Endodermal cell (in vitro differentiated cells): ENCODE measurements at regions not wholly inside any gene's neighbourhood (a gene's known extent, or its start where the extent isn't known, plus 50 kb on each side); places are given as distances from the start of the nearest gene placed in this dataset.
A peak's percentile ranks its signal among the peaks of the same experiment; 100 is the strongest.

Source experiments
- DNase-seq: peaks from one replicate; pipeline ENCODE4 v3.0.0-alpha.2; 2017
- H3K27ac ChIP-seq: 2 replicates; pipeline ENCODE4 v1.5.1; 2013; ENCODE audit warnings: mild to moderate bottlenecking, low read depth, low read length, moderate library complexity
- H3K27me3 ChIP-seq: 2 replicates; pipeline ENCODE4 v1.6.1; 2013; ENCODE audit warnings: mild to moderate bottlenecking, low read length, moderate library complexity; ENCODE audit not compliant: insufficient read depth, control insufficient read depth, poor library complexity, severe bottlenecking
- H3K36me3 ChIP-seq: 2 replicates; pipeline ENCODE4 v1.7.0; 2013; ENCODE audit warnings: mild to moderate bottlenecking, low read length, moderate library complexity; ENCODE audit not compliant: control insufficient read depth, insufficient read depth
- H3K4me1 ChIP-seq: one replicate; pipeline ENCODE4 v1.7.0; 2013; ENCODE audit warnings: low read length; ENCODE audit not compliant: control insufficient read depth, insufficient read depth
- H3K4me3 ChIP-seq: 2 replicates; pipeline ENCODE4 v1.5.1; 2013; ENCODE audit warnings: mild to moderate bottlenecking, low read length, moderate library complexity
- H3K9ac ChIP-seq: 2 replicates; pipeline ENCODE4 v1.6.1; 2013; ENCODE audit warnings: mild to moderate bottlenecking, low read length, moderate library complexity; ENCODE audit not compliant: poor library complexity, severe bottlenecking; ENCODE audit errors: extremely low read depth
- H3K9me3 ChIP-seq: 2 replicates; pipeline ENCODE4 v1.6.1; 2013; ENCODE audit warnings: mild to moderate bottlenecking, low read length, moderate library complexity; ENCODE audit not compliant: control insufficient read depth
- H3K27ac Mint-ChIP-seq: 2 replicates; pipeline ENCODE4 v1.8.0; 2020; ENCODE audit warnings: mixed read lengths
- H3K27me3 Mint-ChIP-seq: 2 replicates; pipeline ENCODE4 v1.8.0; 2021; ENCODE audit warnings: mild to moderate bottlenecking, mixed read lengths; ENCODE audit not compliant: insufficient read depth
- H3K36me3 Mint-ChIP-seq: 2 replicates; pipeline ENCODE4 v1.8.0; 2020; ENCODE audit warnings: low read depth, mixed read lengths
- H3K4me1 Mint-ChIP-seq: 2 replicates; pipeline ENCODE4 v1.8.0; 2020; ENCODE audit warnings: mixed read lengths
- H3K4me3 Mint-ChIP-seq: 2 replicates; pipeline ENCODE4 v1.8.0; 2020; ENCODE audit warnings: mild to moderate bottlenecking, moderate library complexity, mixed read lengths
- H3K9me3 Mint-ChIP-seq: 2 replicates; pipeline ENCODE4 v1.8.0; 2020; ENCODE audit warnings: mild to moderate bottlenecking, mixed read lengths
- CTCF ChIP-seq: fragments of 200-600 bp; sonication (generic); conservative IDR thresholded peaks from 2 replicates; pipeline ENCODE4 v1.5.0; 2021; ENCODE audit warnings: antibody characterized with exemption, mild to moderate bottlenecking
- WGBS, 2 experiments: methylation state at CpG; one replicate each; pipeline versions ENCODE4 v1.1.5 to v1.1.7; 2013; ENCODE audit warnings: missing lambda C conversion rate in 2 of 2, mixed read lengths in 1 of 2; ENCODE audit not compliant: insufficient coverage in 1 of 2, insufficient read length in 1 of 2; 5-methylcytosine and 5-hydroxymethylcytosine counted together

GRCh38 chr2:16411788-16412187 lies 253.8 kb downstream of the CYRIA start:
- no peaks in the 10 kb centered on the region for H3K27me3 Mint-ChIP-seq
- peaks cover 8% of the 10 kb centered on the region for H3K9me3 Mint-ChIP-seq
- H3K27me3 ChIP-seq: no peaks in the 10 kb centered on the region
- H3K36me3 ChIP-seq: no peaks in the 10 kb centered on the region
- H3K27ac ChIP-seq: no peak overlapping the region
- peaks cover 8% of the 10 kb centered on the region for H3K9me3 ChIP-seq
- peaks cover 15% of the 10 kb centered on the region for H3K4me1 Mint-ChIP-seq
- peaks cover 2% of the 10 kb centered on the region for H3K4me1 ChIP-seq
- no peak overlapping the region for H3K4me3 Mint-ChIP-seq
- DNase-seq: no peak
- 94 to 100% methylated on average over 2 to 3 of the region's 3 CpGs for WGBS, 2 experiments
- no peaks in the 10 kb centered on the region for H3K36me3 Mint-ChIP-seq
- no peak overlapping the region for H3K27ac Mint-ChIP-seq
- no peak for TF ChIP-seq CTCF
- H3K4me3 ChIP-seq: no peak overlapping the region
- H3K9ac ChIP-seq: no peak overlapping the region

GRCh38 chr2:16409849-16410248 lies 255.8 kb downstream of the CYRIA start:
- no peaks in the 10 kb centered on the region for H3K9me3 ChIP-seq
- TF ChIP-seq CTCF: no peak
- no peak overlapping the region for H3K27ac ChIP-seq
- no peaks in the 10 kb centered on the region for H3K27me3 ChIP-seq
- Mint-ChIP-seq H3K27me3 (no peaks in the 10 kb centered on the region), H3K27ac (no peak overlapping the region), H3K4me3 (no peak overlapping the region), H3K9me3 (no peaks in the 10 kb centered on the region), H3K4me1 (peaks cover 24% of the 10 kb centered on the region), H3K36me3 (no peaks in the 10 kb centered on the region)
- no peak for DNase-seq
- H3K36me3 ChIP-seq: no peaks in the 10 kb centered on the region
- H3K4me3 ChIP-seq: no peak overlapping the region
- H3K4me1 ChIP-seq: peaks cover 4% of the 10 kb centered on the region
- 94 to 97% methylated on average over 3 of the region's 3 CpGs for WGBS, 2 experiments
- no peak overlapping the region for H3K9ac ChIP-seq

GRCh38 chr2:16409006-16409390 lies 256.6 kb downstream of the CYRIA start:
- Histone ChIP-seq H3K27me3 (no peaks in the 10 kb centered on the region), H3K9me3 (no peaks in the 10 kb centered on the region), H3K27ac (no peak overlapping the region), H3K4me3 (no peak overlapping the region), H3K36me3 (no peaks in the 10 kb centered on the region), H3K9ac (no peak overlapping the region), H3K4me1 (peaks cover 4% of the 10 kb centered on the region)
- H3K27ac Mint-ChIP-seq: no peak overlapping the region
- no peak for DNase-seq
- H3K36me3 Mint-ChIP-seq: no peaks in the 10 kb centered on the region
- H3K27me3 Mint-ChIP-seq: no peaks in the 10 kb centered on the region
- H3K4me3 Mint-ChIP-seq: no peak overlapping the region
- WGBS, 2 experiments: 95 to 100% methylated on average over 2 of the region's 2 CpGs
- no peaks in the 10 kb centered on the region for H3K9me3 Mint-ChIP-seq
- peaks cover 31% of the 10 kb centered on the region for H3K4me1 Mint-ChIP-seq
- peak; percentile 40 for TF ChIP-seq CTCF
